ENCODE measurements at regions not wholly inside any gene's neighbourhood (a gene's known extent, or its start where the extent isn't known, plus 50 kb on each side); places are given as distances from the start of the nearest gene placed in this dataset.

DNA sequence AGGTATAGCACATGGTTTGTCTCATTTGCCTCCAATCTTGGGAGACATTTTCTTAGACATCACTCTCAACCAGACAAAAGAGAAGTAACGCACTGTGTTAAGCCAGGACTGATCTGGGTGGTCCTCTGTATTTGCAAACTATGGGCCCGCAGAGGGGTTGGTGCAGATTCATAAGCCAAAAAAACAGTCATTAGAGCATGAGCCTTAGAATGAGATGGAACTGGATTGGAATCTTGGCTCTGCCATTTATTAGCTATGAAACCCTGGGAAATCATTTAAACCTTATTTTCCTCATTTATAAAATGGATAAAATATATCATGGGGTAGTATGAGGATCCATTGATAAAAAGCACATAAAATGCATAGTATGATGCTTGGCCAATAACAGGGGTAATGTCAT, 213.5 kb upstream of the APCDD1 start:
- peaks cover 18 to 27% (median 23%) of the 10 kb centered on the region in 4 donors for H3K4me1 ChIP-seq
- no peak for ATAC-seq (ENCODE audit: low FRiP score in 2 of 2)

DNA sequence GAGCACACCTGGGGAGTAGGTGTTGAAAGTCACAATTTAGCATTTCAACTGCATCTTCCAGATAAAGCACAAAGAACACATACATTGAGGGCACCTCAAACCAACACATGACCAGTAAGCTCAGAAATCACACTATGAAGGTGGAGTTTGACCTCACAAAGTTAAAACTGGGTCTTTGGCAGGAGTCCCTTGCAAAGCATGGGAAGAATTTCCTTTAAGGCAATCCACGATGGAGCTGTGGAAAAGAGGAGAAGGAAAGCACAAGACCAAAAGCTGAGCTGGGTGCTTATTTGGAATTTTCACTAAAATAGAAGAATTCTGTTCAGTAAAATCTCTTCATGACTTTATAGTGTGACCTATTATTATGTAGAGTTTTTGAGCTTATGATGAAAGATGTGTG, 212.9 kb upstream of the APCDD1 start:
- H3K27ac ChIP-seq, result no peak overlapping the region
- H3K36me3 ChIP-seq, result no peaks in the 10 kb centered on the region
- 44 to 45% methylated on average over 1 of the region's 1 CpG for WGBS, 2 donors
- H3K4me3 ChIP-seq, result no peak overlapping the region
- no peak for ATAC-seq (ENCODE audit: low FRiP score in 2 of 2)
- H3K4me1 ChIP-seq, result peaks cover 18 to 27% (median 23%) of the 10 kb centered on the region in 4 donors
- no peak for DNase-seq
- TF ChIP-seq, protein P1, sequence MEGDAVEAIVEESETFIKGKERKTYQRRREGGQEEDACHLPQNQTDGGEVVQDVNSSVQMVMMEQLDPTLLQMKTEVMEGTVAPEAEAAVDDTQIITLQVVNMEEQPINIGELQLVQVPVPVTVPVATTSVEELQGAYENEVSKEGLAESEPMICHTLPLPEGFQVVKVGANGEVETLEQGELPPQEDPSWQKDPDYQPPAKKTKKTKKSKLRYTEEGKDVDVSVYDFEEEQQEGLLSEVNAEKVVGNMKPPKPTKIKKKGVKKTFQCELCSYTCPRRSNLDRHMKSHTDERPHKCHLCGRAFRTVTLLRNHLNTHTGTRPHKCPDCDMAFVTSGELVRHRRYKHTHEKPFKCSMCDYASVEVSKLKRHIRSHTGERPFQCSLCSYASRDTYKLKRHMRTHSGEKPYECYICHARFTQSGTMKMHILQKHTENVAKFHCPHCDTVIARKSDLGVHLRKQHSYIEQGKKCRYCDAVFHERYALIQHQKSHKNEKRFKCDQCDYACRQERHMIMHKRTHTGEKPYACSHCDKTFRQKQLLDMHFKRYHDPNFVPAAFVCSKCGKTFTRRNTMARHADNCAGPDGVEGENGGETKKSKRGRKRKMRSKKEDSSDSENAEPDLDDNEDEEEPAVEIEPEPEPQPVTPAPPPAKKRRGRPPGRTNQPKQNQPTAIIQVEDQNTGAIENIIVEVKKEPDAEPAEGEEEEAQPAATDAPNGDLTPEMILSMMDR (IDR thresholded peaks at IDR 0.05), result no peak
- no peak for TF ChIP-seq POLR2A (IDR thresholded peaks at IDR 0.05)
- TF ChIP-seq EP300 (IDR thresholded peaks at IDR 0.05), result no peak
- TF ChIP-seq POLR2AphosphoS5 (IDR thresholded peaks at IDR 0.05), result no peak
- H3K9me3 ChIP-seq, result no peaks in the 10 kb centered on the region
- H3K27me3 ChIP-seq, result no peaks in the 10 kb centered on the region

More for the DNA sequence above, 213.5 kb upstream of the APCDD1 start:
- DNase-seq, result no peak
- no peak overlapping the region for H3K27ac ChIP-seq
- no peaks in the 10 kb centered on the region for H3K9me3 ChIP-seq
- no peak for TF ChIP-seq POLR2AphosphoS5 (IDR thresholded peaks at IDR 0.05)
- TF ChIP-seq, protein P1 (IDR thresholded peaks at IDR 0.05), result no peak
- TF ChIP-seq EP300 (IDR thresholded peaks at IDR 0.05), result no peak
- TF ChIP-seq POLR2A (IDR thresholded peaks at IDR 0.05), result no peak
- 90 to 100% methylated on average over 2 of the region's 2 CpGs for WGBS, 2 donors
- no peaks in the 10 kb centered on the region for H3K27me3 ChIP-seq
- no peak overlapping the region for H3K4me3 ChIP-seq
- no peaks in the 10 kb centered on the region for H3K36me3 ChIP-seq

- 74 to 79% methylated on average over 7 of the region's 7 CpGs for WGBS, 2 donors
- H3K27ac ChIP-seq, result no peak overlapping the region
- no peaks in the 10 kb centered on the region for H3K27me3 ChIP-seq
Measured at GRCh38 chr18:10242936-10243680, 211.3 kb upstream of the APCDD1 start.

DNA sequence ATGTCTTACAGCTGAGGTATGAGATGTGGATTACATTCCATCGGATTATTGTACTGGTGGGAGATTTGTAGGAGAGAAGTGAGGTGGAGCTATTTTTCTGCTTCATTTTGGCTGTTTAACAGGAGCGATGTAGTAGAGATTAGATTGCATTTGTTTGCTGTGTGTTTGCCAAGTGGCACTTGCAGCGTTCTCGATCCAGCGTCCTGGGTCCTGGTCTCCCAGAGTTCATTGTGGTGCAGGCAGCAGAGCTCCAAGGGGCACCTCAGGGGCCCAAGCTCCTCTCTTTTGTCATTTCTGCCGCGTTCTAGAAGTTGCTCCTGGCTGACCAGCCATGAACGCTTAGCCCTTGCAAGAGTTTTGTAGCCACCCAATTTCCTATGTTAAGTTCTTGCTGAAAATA, 210.1 kb upstream of the APCDD1 start:
- no peak for ATAC-seq (ENCODE audit: low FRiP score in 2 of 2)
- Histone ChIP-seq H3K27me3 (no peaks in the 10 kb centered on the region), H3K9me3 (no peaks in the 10 kb centered on the region), H3K36me3 (no peaks in the 10 kb centered on the region), H3K4me3 (no peak overlapping the region), H3K4me1 (peaks cover 13 to 25% (median 17%) of the 10 kb centered on the region in 4 donors), H3K27ac (no peak overlapping the region)
- TF ChIP-seq POLR2AphosphoS5 (IDR thresholded peaks at IDR 0.05) (no peak), POLR2A (IDR thresholded peaks at IDR 0.05) (no peak), EP300 (IDR thresholded peaks at IDR 0.05) (no peak)
- TF ChIP-seq, protein P1 (IDR thresholded peaks at IDR 0.05), result no peak
- 70 to 80% methylated on average over 8 of the region's 8 CpGs for WGBS, 2 donors
- no peak for DNase-seq

More at GRCh38 chr18:10242936-10243680, 211.3 kb upstream of the APCDD1 start:
- Histone ChIP-seq H3K36me3 (no peaks in the 10 kb centered on the region), H3K4me3 (no peak overlapping the region), H3K4me1 (peaks cover 21 to 33% (median 24%) of the 10 kb centered on the region in 4 donors), H3K9me3 (no peaks in the 10 kb centered on the region)
- no peak for TF ChIP-seq POLR2AphosphoS5 (IDR thresholded peaks at IDR 0.05)
- no peak for TF ChIP-seq POLR2A (IDR thresholded peaks at IDR 0.05)
- TF ChIP-seq, protein P1 (IDR thresholded peaks at IDR 0.05), result no peak
- no peak for TF ChIP-seq EP300 (IDR thresholded peaks at IDR 0.05)
- DNase-seq (no peak), ATAC-seq (ENCODE audit: low FRiP score in 2 of 2) (no peak)
